ENCODE measurements at regions not wholly inside any gene's neighbourhood (a gene's known extent, or its start where the extent isn't known, plus 50 kb on each side); places are given as distances from the start of the nearest gene placed in this dataset.

- no peak for DNase-seq (ENCODE audit: low read depth)
- TF ChIP-seq CTCF (IDR thresholded peaks at IDR 0.05; ENCODE audit: low read depth, low read length): no peak
- no peak for TF ChIP-seq MYC (IDR thresholded peaks at IDR 0.05; ENCODE audit: low read depth, low read length)
- TF ChIP-seq MAX (IDR thresholded peaks at IDR 0.05; ENCODE audit: low read depth, low read length): no peak
- TF ChIP-seq POLR2A (IDR thresholded peaks at IDR 0.05; ENCODE audit: extremely low read depth, insufficient read length): no peak
- no peak overlapping the region for H3K4me3 ChIP-seq (ENCODE audit: low read depth, low read length)
Measured at GRCh38 chr2:57126410-57126809, 920.2 kb upstream of the VRK2 start.

DNA sequence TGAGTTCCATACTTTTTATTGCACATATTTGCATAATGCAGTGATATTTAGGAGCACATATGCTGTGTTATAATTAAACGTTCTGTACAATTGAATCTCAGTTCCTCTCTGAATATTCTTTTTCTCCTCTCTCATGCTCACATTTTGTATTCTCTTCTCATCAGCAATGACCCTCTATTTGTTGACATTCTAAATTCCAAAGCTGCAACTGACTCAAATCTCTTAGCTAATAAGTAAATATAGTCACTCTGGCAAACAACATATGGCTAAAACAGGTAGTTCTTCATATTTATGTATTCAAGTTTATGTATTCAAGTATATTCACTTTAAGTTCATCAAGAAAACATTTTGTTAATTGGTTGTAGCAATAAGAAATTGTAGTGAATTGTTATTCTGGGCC lies 907.4 kb upstream of the VRK2 start:
- no peak for DNase-seq (ENCODE audit: low read depth)
- TF ChIP-seq CTCF (IDR thresholded peaks at IDR 0.05; ENCODE audit: low read depth, low read length) (no peak), MYC (IDR thresholded peaks at IDR 0.05; ENCODE audit: low read depth, low read length) (no peak), POLR2A (IDR thresholded peaks at IDR 0.05; ENCODE audit: extremely low read depth, insufficient read length) (no peak), MAX (IDR thresholded peaks at IDR 0.05; ENCODE audit: low read depth, low read length) (no peak)
- no peak overlapping the region for H3K4me3 ChIP-seq (ENCODE audit: low read depth, low read length)

DNA sequence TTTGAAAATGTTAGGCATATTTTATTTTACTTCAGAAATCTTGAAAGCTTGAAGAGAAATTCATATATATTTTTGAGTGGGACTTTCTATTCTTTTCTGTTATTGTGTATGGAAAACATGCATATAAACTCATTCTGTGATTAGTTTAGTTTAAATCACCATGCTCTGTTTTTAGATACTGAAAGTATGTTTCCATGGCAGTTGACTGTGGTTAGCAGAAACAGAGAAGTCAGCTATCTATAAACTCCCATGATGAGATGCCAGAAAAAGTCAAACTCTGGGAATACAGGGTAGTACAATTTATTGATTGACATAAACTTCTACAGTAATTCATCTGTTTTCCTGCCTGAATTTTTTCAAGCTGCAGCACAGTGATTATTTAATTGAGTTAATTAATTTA lies 905.3 kb upstream of the VRK2 start:
- no peak for TF ChIP-seq MYC (IDR thresholded peaks at IDR 0.05; ENCODE audit: low read depth, low read length)
- TF ChIP-seq MAX (IDR thresholded peaks at IDR 0.05; ENCODE audit: low read depth, low read length): no peak
- TF ChIP-seq POLR2A (IDR thresholded peaks at IDR 0.05; ENCODE audit: extremely low read depth, insufficient read length): no peak
- TF ChIP-seq CTCF (IDR thresholded peaks at IDR 0.05; ENCODE audit: low read depth, low read length): no peak
- no peak overlapping the region for H3K4me3 ChIP-seq (ENCODE audit: low read depth, low read length)
- no peak for DNase-seq (ENCODE audit: low read depth)

DNA sequence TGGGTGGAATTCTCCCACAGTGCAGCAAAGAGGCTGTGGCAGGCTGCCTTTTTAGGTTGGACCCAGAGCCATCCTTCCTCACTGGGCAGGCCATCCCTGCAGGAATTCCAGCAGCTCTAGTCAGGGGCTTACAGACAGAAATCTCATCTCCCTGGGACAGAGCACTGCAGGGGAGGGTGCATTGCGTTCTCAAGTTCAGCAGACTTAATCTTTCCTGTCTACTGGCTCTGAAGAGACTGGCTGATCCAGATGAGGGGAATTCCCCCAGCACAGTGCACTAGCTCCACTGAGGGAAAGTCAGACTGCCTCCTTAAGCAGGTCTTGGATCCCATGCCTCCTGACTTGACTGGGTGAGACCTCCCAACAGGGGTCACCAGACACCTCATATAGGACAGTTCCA lies 899.7 kb upstream of the VRK2 start:
- no peak overlapping the region for H3K4me3 ChIP-seq (ENCODE audit: low read depth, low read length)
- no peak for TF ChIP-seq MYC (IDR thresholded peaks at IDR 0.05; ENCODE audit: low read depth, low read length)
- DNase-seq (ENCODE audit: low read depth): no peak

- no peak overlapping the region for H3K4me3 ChIP-seq (ENCODE audit: low read depth, low read length)
Measured at GRCh38 chr2:57156231-57156924, 890.2 kb upstream of the VRK2 start.

More at GRCh38 chr2:57156231-57156924, 890.2 kb upstream of the VRK2 start:
- TF ChIP-seq CTCF (IDR thresholded peaks at IDR 0.05; ENCODE audit: low read depth, low read length) (no peak), POLR2A (IDR thresholded peaks at IDR 0.05; ENCODE audit: extremely low read depth, insufficient read length) (no peak), MAX (IDR thresholded peaks at IDR 0.05; ENCODE audit: low read depth, low read length) (no peak), MYC (IDR thresholded peaks at IDR 0.05; ENCODE audit: low read depth, low read length) (no peak)
- DNase-seq (ENCODE audit: low read depth): no peak

Measured in NB4 (cell line).